GM12878 (cell line): ENCODE measurements at regions not wholly inside any gene's neighbourhood (a gene's known extent, or its start where the extent isn't known, plus 50 kb on each side); places are given as distances from the start of the nearest gene placed in this dataset.

ENCODE experiments used
- ATAC-seq: fragments of 200-7000 bp; cut with Tn5 transposase; 3 replicates; pipeline ENCODE4 v1.9.1; 2020; ENCODE audit warnings: mild to moderate bottlenecking, moderate library complexity
- BruUV-seq: library from RNA; stranded (reverse); fragments of 400-500 nt; replicated peaks from 2 replicates; lab custom pipeline; 2021; lab: Mats Ljungman, UMichigan
- CTCF ChIA-PET: fragments of 300-600 bp; sonication (Branson Sonifier 250); formaldehyde crosslinking; extraction: SDS; loops from one replicate; lab custom pipeline; 2021; ENCODE audit warnings: inconsistent platforms; lab: Yijun Ruan, JAX
- POLR2A ChIA-PET: fragments of 350-600 bp; formaldehyde crosslinking; extraction: SDS; loops from one replicate; lab custom pipeline; 2021; ENCODE audit warnings: inconsistent platforms; lab: Charles Lee
- RAD21 ChIA-PET: fragments of 300-600 bp; sonication (Branson Sonifier 250); formaldehyde crosslinking; loops from one replicate; lab custom pipeline; 2023; ENCODE audit warnings: antibody characterized with exemption; ENCODE audit not compliant: unreplicated experiment; lab: Charles Lee
- SMC1A ChIA-PET: fragments of 300-600 bp; sonication (Branson Sonifier 250); formaldehyde crosslinking; loops from one replicate; lab custom pipeline; 2023; ENCODE audit not compliant: unreplicated experiment, uncharacterized antibody; lab: Charles Lee
- DNase-seq: peaks from one replicate; pipeline ENCODE4 v3.0.0-alpha.2; 2011; ENCODE audit warnings: low read depth, low spot score
- FAIRE-seq: peaks from 3 replicates; lab custom pipeline; 2011; peaks lifted over from hg19 to GRCh38; lab: Jason Lieb, UNC
- H2AFZ ChIP-seq: 2 replicates; pipeline ENCODE4 v1.6.0; 2011; ENCODE audit warnings: low read depth, low read length, control low read depth; ENCODE audit not compliant: control insufficient read depth
- H3K27ac ChIP-seq: 2 replicates; pipeline ENCODE4 v1.5.1; 2011; ENCODE audit warnings: control low read depth; ENCODE audit not compliant: control insufficient read depth, insufficient read depth
- H3K27me3 ChIP-seq, 2 experiments: replicated peaks in 1 of 2; 2 replicates each; pipeline versions ENCODE4 v1.6.0 to v1.6.1; 2011; ENCODE audit warnings: low read length in 1 of 2; ENCODE audit not compliant: control insufficient read depth in 2 of 2, insufficient read depth in 2 of 2
- H3K36me3 ChIP-seq, 2 experiments: 2 replicates each; pipeline ENCODE4 v1.5.1; 2011; ENCODE audit warnings: low read length in 1 of 2; ENCODE audit not compliant: control insufficient read depth in 2 of 2, insufficient read depth in 2 of 2
- H3K4me1 ChIP-seq: 2 replicates; pipeline ENCODE4 v1.6.1; 2011; ENCODE audit warnings: mild to moderate bottlenecking, low read length, moderate library complexity, mixed read lengths; ENCODE audit not compliant: control insufficient read depth, insufficient read depth
- H3K4me2 ChIP-seq: 2 replicates; pipeline ENCODE4 v1.6.0; 2011; ENCODE audit warnings: control low read depth; ENCODE audit not compliant: control insufficient read depth, insufficient read depth
- H3K4me3 ChIP-seq: fragments of 200-600 bp; sonication (generic); 2 replicates; pipeline ENCODE4 v1.5.1; 2016
- H3K79me2 ChIP-seq: 2 replicates; pipeline ENCODE4 v1.6.0; 2011; ENCODE audit warnings: low read length; ENCODE audit not compliant: control insufficient read depth, insufficient read depth
- H3K9ac ChIP-seq: 2 replicates; pipeline ENCODE4 v1.8.0; 2011; ENCODE audit warnings: low read length, control low read depth, mixed read lengths; ENCODE audit not compliant: control insufficient read depth, insufficient read depth
- H3K9me3 ChIP-seq: replicated peaks from 3 replicates; pipeline ENCODE4 v1.5.1; 2011; ENCODE audit warnings: mild to moderate bottlenecking, low read length; ENCODE audit not compliant: control insufficient read depth, insufficient read depth
- H4K20me1 ChIP-seq: 2 replicates; pipeline ENCODE4 v1.6.0; 2011; ENCODE audit not compliant: control insufficient read depth, insufficient read depth
- CEBPB ChIP-seq, 2 experiments: fragments of 150-350 bp in 1 of 2; IDR thresholded peaks; 2 replicates each; pipeline ENCODE4 v1.6.1; 2012 to 2014; ENCODE audit warnings: low read depth in 2 of 2, low read length in 2 of 2, borderline replicate concordance in 1 of 2, inconsistent platforms in 1 of 2
- CEBPZ ChIP-seq: fragments of 150-350 bp; IDR thresholded peaks from 2 replicates; pipeline ENCODE4 v1.6.1; 2016; ENCODE audit warnings: low read depth, low read length
- CREM ChIP-seq: IDR thresholded peaks from 2 replicates; pipeline ENCODE4 v1.6.1; 2014; ENCODE audit warnings: antibody characterized with exemption, low read depth
- ELK1 ChIP-seq: IDR thresholded peaks from 2 replicates; pipeline ENCODE4 v1.6.1; 2012; ENCODE audit warnings: low read depth, low read length, improper control_type of control experiment
- EP300 ChIP-seq, 2 experiments: fragments of 150-350 bp in 1 of 2; IDR thresholded peaks; 2 replicates each; pipeline ENCODE4 v1.6.1; 2011 to 2012; ENCODE audit warnings: low read depth in 2 of 2, low read length in 2 of 2, borderline replicate concordance in 1 of 2, improper control_type of control experiment in 1 of 2, inconsistent platforms in 1 of 2; ENCODE audit not compliant: control insufficient read depth in 1 of 2
- GATAD2B ChIP-seq: fragments of 450-650 bp; conservative IDR thresholded peaks from 2 replicates; pipeline ENCODE4 v1.6.1; 2017; ENCODE audit warnings: low read depth, mild to moderate bottlenecking, moderate library complexity
- MYC ChIP-seq: IDR thresholded peaks from 2 replicates; pipeline ENCODE4 v1.6.1; 2011; ENCODE audit warnings: mild to moderate bottlenecking, low read length, moderate library complexity, inconsistent platforms; ENCODE audit not compliant: insufficient read depth, insufficient replicate concordance, insufficient read length, severe bottlenecking
- SIX5 ChIP-seq: IDR thresholded peaks from 2 replicates; pipeline ENCODE4 v1.6.1; 2011; ENCODE audit warnings: mild to moderate bottlenecking, low read depth, low read length, moderate library complexity; ENCODE audit not compliant: severe bottlenecking
- SRF ChIP-seq, 2 experiments: IDR thresholded peaks; 2 replicates each; pipeline ENCODE4 v1.6.1; 2011; ENCODE audit warnings: low read depth in 2 of 2, low read length in 2 of 2, mild to moderate bottlenecking in 1 of 2, moderate library complexity in 1 of 2
- SUZ12 ChIP-seq: fragments of 200-600 bp; sonication (generic); IDR thresholded peaks from one replicate; pipeline ENCODE4 v1.6.1; 2018; ENCODE audit warnings: antibody characterized with exemption, mild to moderate bottlenecking; ENCODE audit not compliant: unreplicated experiment
- TARDBP ChIP-seq: IDR thresholded peaks from 2 replicates; pipeline ENCODE4 v1.6.1; 2016; ENCODE audit warnings: borderline replicate concordance
- WGBS: methylation state at CpG from one replicate; pipeline ENCODE4 v1.1.6; 2016; ENCODE audit warnings: low lambda C conversion rate; ENCODE audit not compliant: insufficient replicate concordance, insufficient coverage; ENCODE audit errors: missing lambda C conversion rate; 5-methylcytosine and 5-hydroxymethylcytosine counted together
- in situ Hi-C: fragments of 300-500 bp; cut with MboI; formaldehyde crosslinking; loops from 9 replicates; pipeline ENCODE4 v1.14.3; 2018; ENCODE audit warnings: mixed read lengths
- intact Hi-C: fragments of 100-400 bp; cut with micrococcal nuclease; formaldehyde crosslinking; loops from one replicate; pipeline ENCODE4 v1.14.2; 2022; ENCODE audit not compliant: unreplicated experiment

GRCh38 chr2:10241641-10242430 lies 60.9 kb upstream of the HPCAL1 start (continued):
- no peak for TF ChIP-seq MYC
- no peak for TF ChIP-seq EP300 (IDR thresholded peaks at IDR 0.05; ENCODE audit: borderline replicate concordance in 1 of 2, control insufficient read depth in 1 of 2, low read depth in 2 of 2, low read length in 2 of 2)
- no peak for TF ChIP-seq SUZ12
- TF ChIP-seq CREM, result no peak
- TF ChIP-seq ELK1, result no peak
- TF ChIP-seq SRF (IDR thresholded peaks at IDR 0.05; ENCODE audit: low read depth in 2 of 2, low read length in 2 of 2), result no peak
- no peak for TF ChIP-seq SIX5

GRCh38 chr2:10242451-10242850 lies 60.3 kb upstream of the HPCAL1 start:
- POLR2A ChIA-PET, result no interaction called here
- Histone ChIP-seq H3K36me3 (no peaks in the 10 kb centered on the region), H3K9me3 (no peaks in the 10 kb centered on the region), H3K4me1 (no peaks in the 10 kb centered on the region), H3K79me2 (no peaks in the 10 kb centered on the region), H3K27ac (no peak overlapping the region), H4K20me1 (no peaks in the 10 kb centered on the region), H3K9ac (no peak overlapping the region), H3K4me3 (no peak overlapping the region), H3K4me2 (no peak overlapping the region), H3K27me3 (no peaks in the 10 kb centered on the region), H2AFZ (no peak overlapping the region)
- DNase-seq, result no peak
- no peak for TF ChIP-seq TARDBP
- TF ChIP-seq GATAD2B, result no peak
- no peak for TF ChIP-seq CEBPB (IDR thresholded peaks at IDR 0.05; ENCODE audit: borderline replicate concordance in 1 of 2, low read depth in 2 of 2, low read length in 2 of 2)
- no peak for TF ChIP-seq CEBPZ
- 60% methylated on average over 15 of the region's 15 CpGs for WGBS
- intact Hi-C loops, result no loop called here
- in situ Hi-C loops, result no loop called here
- SMC1A ChIA-PET, result no interaction called here
- RAD21 ChIA-PET, result no interaction called here
- ATAC-seq, result no peak
- CTCF ChIA-PET, result no interaction called here
- FAIRE-seq, result no peak
- BruUV-seq, result no TSS peak
